ENCODE measurements at regions not wholly inside any gene's neighbourhood (a gene's known extent, or its start where the extent isn't known, plus 50 kb on each side); places are given as distances from the start of the nearest gene placed in this dataset.
A peak's percentile ranks its signal among the peaks of the same experiment; 100 is the strongest.

DNA sequence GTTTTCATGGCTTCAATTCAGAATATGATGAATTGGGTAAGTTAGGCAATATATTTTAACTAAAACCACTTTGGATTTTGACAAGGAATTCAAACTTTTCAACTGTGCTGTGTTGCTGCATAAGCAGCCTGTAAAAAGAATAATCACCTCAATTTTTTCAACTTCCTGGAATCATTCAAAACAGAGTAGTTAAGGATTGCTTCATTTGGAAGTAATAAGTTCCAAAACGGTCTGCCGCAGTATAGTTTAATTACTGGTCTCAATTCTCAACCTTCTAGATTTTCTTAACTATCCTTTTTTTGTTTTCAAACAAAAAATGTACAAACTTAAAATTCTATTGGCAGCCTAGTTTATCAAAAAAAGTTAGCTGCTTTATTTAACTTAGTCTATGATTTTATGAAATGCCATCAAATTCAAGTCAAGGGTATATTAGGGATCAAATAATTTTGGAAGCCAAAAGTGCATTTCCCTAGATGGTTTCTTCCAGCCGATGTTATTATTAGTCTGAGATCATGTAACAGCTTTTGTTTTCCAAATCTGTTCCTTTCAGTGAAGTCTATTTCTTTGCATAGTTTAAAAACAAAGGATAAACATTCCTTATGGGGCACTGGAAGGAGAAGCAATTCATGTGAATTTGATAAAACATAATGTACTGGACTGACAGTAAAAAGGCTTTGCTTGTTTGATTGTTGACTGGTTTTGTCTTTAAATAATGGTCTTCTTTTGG is 76.1 kb upstream of the ETAA1 start:
- H3K4me1 Mint-ChIP-seq (ENCODE audit: unreplicated experiment): peaks cover 5% of the 10 kb centered on the region
- TF ChIP-seq, protein P1, sequence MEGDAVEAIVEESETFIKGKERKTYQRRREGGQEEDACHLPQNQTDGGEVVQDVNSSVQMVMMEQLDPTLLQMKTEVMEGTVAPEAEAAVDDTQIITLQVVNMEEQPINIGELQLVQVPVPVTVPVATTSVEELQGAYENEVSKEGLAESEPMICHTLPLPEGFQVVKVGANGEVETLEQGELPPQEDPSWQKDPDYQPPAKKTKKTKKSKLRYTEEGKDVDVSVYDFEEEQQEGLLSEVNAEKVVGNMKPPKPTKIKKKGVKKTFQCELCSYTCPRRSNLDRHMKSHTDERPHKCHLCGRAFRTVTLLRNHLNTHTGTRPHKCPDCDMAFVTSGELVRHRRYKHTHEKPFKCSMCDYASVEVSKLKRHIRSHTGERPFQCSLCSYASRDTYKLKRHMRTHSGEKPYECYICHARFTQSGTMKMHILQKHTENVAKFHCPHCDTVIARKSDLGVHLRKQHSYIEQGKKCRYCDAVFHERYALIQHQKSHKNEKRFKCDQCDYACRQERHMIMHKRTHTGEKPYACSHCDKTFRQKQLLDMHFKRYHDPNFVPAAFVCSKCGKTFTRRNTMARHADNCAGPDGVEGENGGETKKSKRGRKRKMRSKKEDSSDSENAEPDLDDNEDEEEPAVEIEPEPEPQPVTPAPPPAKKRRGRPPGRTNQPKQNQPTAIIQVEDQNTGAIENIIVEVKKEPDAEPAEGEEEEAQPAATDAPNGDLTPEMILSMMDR (IDR thresholded peaks at IDR 0.05; ENCODE audit: unreplicated experiment): no peak
- no peaks in the 10 kb centered on the region for H3K9me3 Mint-ChIP-seq (ENCODE audit: unreplicated experiment)
- DNase-seq (ENCODE audit: low spot score): no peak
- H3K4me3 Mint-ChIP-seq (ENCODE audit: unreplicated experiment): no peak overlapping the region
- H3K27me3 Mint-ChIP-seq (ENCODE audit: unreplicated experiment): peaks cover 1% of the 10 kb centered on the region
- no peaks in the 10 kb centered on the region for H3K36me3 Mint-ChIP-seq (ENCODE audit: low read depth, unreplicated experiment)
- no peak overlapping the region for H3K27ac Mint-ChIP-seq (ENCODE audit: unreplicated experiment)

DNA sequence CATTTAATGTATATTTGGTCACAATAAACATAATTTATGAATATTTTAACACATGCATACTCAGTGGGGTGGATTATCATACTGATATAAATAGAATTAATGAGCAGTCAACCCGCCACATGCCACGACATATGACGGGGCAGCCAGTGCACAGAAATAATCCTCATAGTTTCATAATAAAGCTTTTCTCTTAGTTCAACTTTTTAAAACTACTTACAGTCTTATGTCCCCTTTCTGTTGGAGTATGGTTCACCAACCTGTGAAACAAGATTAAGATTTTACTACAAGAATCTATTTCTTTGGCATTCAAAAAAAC is 75.6 kb upstream of the ETAA1 start:
- H3K27me3 Mint-ChIP-seq (ENCODE audit: unreplicated experiment): peaks cover 1% of the 10 kb centered on the region
- H3K4me1 Mint-ChIP-seq (ENCODE audit: unreplicated experiment): peaks cover 5% of the 10 kb centered on the region
- H3K4me3 Mint-ChIP-seq (ENCODE audit: unreplicated experiment): no peak overlapping the region
- TF ChIP-seq, protein P1 (IDR thresholded peaks at IDR 0.05; ENCODE audit: unreplicated experiment): no peak
- no peak overlapping the region for H3K27ac Mint-ChIP-seq (ENCODE audit: unreplicated experiment)
- no peaks in the 10 kb centered on the region for H3K36me3 Mint-ChIP-seq (ENCODE audit: low read depth, unreplicated experiment)
- H3K9me3 Mint-ChIP-seq (ENCODE audit: unreplicated experiment): no peaks in the 10 kb centered on the region
- DNase-seq (ENCODE audit: low spot score): no peak

DNA sequence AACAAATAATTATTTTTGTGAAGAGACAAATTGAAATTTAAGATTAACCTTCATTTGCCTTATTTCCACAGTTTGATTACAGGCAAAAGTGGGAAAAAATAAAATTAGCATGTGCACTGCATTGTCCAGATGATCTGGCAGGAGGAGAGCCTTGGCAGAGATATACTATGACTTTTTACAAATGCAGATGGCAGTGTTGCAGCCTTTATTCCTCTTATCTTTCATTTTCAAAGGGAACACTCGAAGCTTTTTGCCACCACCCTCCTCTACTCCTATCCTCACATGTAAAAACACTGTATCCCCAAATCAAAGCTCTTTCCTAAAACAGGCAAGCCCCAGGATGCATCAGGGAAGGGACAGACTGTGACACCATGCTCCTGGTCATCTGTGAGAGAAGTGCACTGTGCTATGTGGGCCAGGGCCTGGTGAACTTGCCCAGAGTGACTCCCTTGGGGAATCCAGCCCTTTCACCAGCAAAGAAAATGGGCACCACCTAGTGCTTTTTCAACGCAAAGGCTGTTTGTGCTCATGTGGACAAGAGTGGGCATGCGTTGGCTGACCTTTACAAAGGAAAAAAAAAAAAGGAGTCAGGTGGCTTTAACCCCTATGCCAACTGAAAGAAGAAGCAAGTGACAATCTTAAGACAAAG is 74.7 kb upstream of the ETAA1 start:
- Mint-ChIP-seq H3K9me3 (ENCODE audit: unreplicated experiment) (no peaks in the 10 kb centered on the region), H3K27ac (ENCODE audit: unreplicated experiment) (no peak overlapping the region), H3K4me1 (ENCODE audit: unreplicated experiment) (peaks cover 5% of the 10 kb centered on the region), H3K4me3 (ENCODE audit: unreplicated experiment) (no peak overlapping the region), H3K27me3 (ENCODE audit: unreplicated experiment) (no peaks in the 10 kb centered on the region), H3K36me3 (ENCODE audit: low read depth, unreplicated experiment) (no peaks in the 10 kb centered on the region)
- TF ChIP-seq, protein P1 (IDR thresholded peaks at IDR 0.05; ENCODE audit: unreplicated experiment): no peak
- peak; percentile 31 for DNase-seq (ENCODE audit: low spot score)

DNA sequence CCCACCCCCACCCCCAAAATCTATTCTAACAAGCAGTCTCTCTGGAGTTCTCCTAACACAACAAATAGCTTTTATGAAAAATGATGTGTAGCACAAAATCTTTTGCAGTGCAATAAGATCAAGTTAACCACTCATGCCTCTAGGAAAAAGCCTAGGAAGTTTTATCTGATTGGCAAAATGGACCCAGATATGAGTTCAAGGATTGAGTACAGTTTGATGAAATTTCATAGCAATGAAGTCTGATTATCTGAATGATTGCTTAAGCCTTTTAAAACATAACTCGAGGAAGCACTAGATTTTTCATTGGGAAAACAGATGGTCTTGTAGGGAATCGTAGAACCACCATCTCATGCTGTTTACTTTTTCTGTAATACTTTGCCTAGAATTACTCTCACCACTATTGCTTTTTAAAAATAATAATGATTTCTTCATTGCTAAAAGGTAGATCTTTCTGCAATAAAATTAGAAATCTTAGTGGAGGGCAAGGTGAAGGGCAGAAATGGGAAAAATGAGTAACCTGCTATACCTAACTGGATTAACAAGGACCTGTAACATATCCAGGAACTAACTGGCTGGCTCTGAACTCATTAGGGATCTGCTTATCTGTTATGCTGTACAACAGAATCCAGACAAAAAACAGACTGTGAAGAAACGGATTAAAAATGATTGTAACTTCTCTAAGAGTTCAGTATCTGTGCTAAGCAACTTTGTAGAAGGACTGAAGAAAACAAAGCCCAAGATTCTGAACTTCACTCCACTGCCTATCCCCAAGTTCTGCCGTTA is 73.7 kb upstream of the ETAA1 start:
- no peak overlapping the region for H3K4me3 Mint-ChIP-seq (ENCODE audit: unreplicated experiment)
- no peaks in the 10 kb centered on the region for H3K36me3 Mint-ChIP-seq (ENCODE audit: low read depth, unreplicated experiment)
- no peak overlapping the region for H3K27ac Mint-ChIP-seq (ENCODE audit: unreplicated experiment)
- DNase-seq (ENCODE audit: low spot score): no peak
- TF ChIP-seq, protein P1 (IDR thresholded peaks at IDR 0.05; ENCODE audit: unreplicated experiment): no peak
- peaks cover 5% of the 10 kb centered on the region for H3K4me1 Mint-ChIP-seq (ENCODE audit: unreplicated experiment)
- no peaks in the 10 kb centered on the region for H3K27me3 Mint-ChIP-seq (ENCODE audit: unreplicated experiment)
- H3K9me3 Mint-ChIP-seq (ENCODE audit: unreplicated experiment): no peaks in the 10 kb centered on the region

DNA sequence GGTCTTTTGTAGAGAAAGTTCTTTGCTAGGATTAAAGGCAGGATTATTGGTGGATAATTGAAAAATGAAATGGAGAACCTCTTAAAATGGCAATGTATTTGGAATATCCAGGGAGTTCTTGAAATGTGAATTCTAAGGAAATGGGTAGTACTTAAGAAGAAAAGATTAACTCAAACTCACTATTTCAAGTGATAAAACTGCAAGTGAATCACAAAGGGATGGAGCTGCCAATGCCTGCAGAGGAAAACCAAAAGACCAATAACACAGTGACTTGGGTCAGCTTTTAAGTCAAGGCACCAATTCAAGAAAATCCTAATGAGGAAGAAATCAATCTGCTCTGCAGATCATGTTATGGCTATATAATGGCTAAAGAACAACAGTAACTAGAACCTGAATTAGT is 67.6 kb upstream of the ETAA1 start:
- Mint-ChIP-seq H3K27me3 (ENCODE audit: unreplicated experiment) (peaks cover 3% of the 10 kb centered on the region), H3K4me1 (ENCODE audit: unreplicated experiment) (peaks cover 17% of the 10 kb centered on the region), H3K36me3 (ENCODE audit: low read depth, unreplicated experiment) (no peaks in the 10 kb centered on the region), H3K27ac (ENCODE audit: unreplicated experiment) (no peak overlapping the region), H3K4me3 (ENCODE audit: unreplicated experiment) (no peak overlapping the region), H3K9me3 (ENCODE audit: unreplicated experiment) (no peaks in the 10 kb centered on the region)
- TF ChIP-seq, protein P1 (IDR thresholded peaks at IDR 0.05; ENCODE audit: unreplicated experiment): no peak
- DNase-seq (ENCODE audit: low spot score): no peak

Measured in endothelial cell (in vitro differentiated cells).